GM12878 (cell line): ENCODE measurements at regions not wholly inside any gene's neighbourhood (a gene's known extent, or its start where the extent isn't known, plus 50 kb on each side); places are given as distances from the start of the nearest gene placed in this dataset.

ENCODE experiments used
- ATAC-seq: fragments of 200-7000 bp; cut with Tn5 transposase; 3 replicates; pipeline ENCODE4 v1.9.1; 2020; ENCODE audit warnings: mild to moderate bottlenecking, moderate library complexity
- BruUV-seq: library from RNA; stranded (reverse); fragments of 400-500 nt; replicated peaks from 2 replicates; lab custom pipeline; 2021; lab: Mats Ljungman, UMichigan
- CTCF ChIA-PET: fragments of 300-600 bp; sonication (Branson Sonifier 250); formaldehyde crosslinking; extraction: SDS; loops from one replicate; lab custom pipeline; 2021; ENCODE audit warnings: inconsistent platforms; lab: Yijun Ruan, JAX
- POLR2A ChIA-PET: fragments of 350-600 bp; formaldehyde crosslinking; extraction: SDS; loops from one replicate; lab custom pipeline; 2021; ENCODE audit warnings: inconsistent platforms; lab: Charles Lee
- RAD21 ChIA-PET: fragments of 300-600 bp; sonication (Branson Sonifier 250); formaldehyde crosslinking; loops from one replicate; lab custom pipeline; 2023; ENCODE audit warnings: antibody characterized with exemption; ENCODE audit not compliant: unreplicated experiment; lab: Charles Lee
- SMC1A ChIA-PET: fragments of 300-600 bp; sonication (Branson Sonifier 250); formaldehyde crosslinking; loops from one replicate; lab custom pipeline; 2023; ENCODE audit not compliant: unreplicated experiment, uncharacterized antibody; lab: Charles Lee
- DNase-seq: peaks from one replicate; pipeline ENCODE4 v3.0.0-alpha.2; 2011; ENCODE audit warnings: low read depth, low spot score
- FAIRE-seq: peaks from 3 replicates; lab custom pipeline; 2011; peaks lifted over from hg19 to GRCh38; lab: Jason Lieb, UNC
- H2AFZ ChIP-seq: 2 replicates; pipeline ENCODE4 v1.6.0; 2011; ENCODE audit warnings: low read depth, low read length, control low read depth; ENCODE audit not compliant: control insufficient read depth
- H3K27ac ChIP-seq: 2 replicates; pipeline ENCODE4 v1.5.1; 2011; ENCODE audit warnings: control low read depth; ENCODE audit not compliant: control insufficient read depth, insufficient read depth
- H3K27me3 ChIP-seq, 2 experiments: replicated peaks in 1 of 2; 2 replicates each; pipeline versions ENCODE4 v1.6.0 to v1.6.1; 2011; ENCODE audit warnings: low read length in 1 of 2; ENCODE audit not compliant: control insufficient read depth in 2 of 2, insufficient read depth in 2 of 2
- H3K36me3 ChIP-seq, 2 experiments: 2 replicates each; pipeline ENCODE4 v1.5.1; 2011; ENCODE audit warnings: low read length in 1 of 2; ENCODE audit not compliant: control insufficient read depth in 2 of 2, insufficient read depth in 2 of 2
- H3K4me1 ChIP-seq: 2 replicates; pipeline ENCODE4 v1.6.1; 2011; ENCODE audit warnings: mild to moderate bottlenecking, low read length, moderate library complexity, mixed read lengths; ENCODE audit not compliant: control insufficient read depth, insufficient read depth
- H3K4me2 ChIP-seq: 2 replicates; pipeline ENCODE4 v1.6.0; 2011; ENCODE audit warnings: control low read depth; ENCODE audit not compliant: control insufficient read depth, insufficient read depth
- H3K4me3 ChIP-seq: fragments of 200-600 bp; sonication (generic); 2 replicates; pipeline ENCODE4 v1.5.1; 2016
- H3K79me2 ChIP-seq: 2 replicates; pipeline ENCODE4 v1.6.0; 2011; ENCODE audit warnings: low read length; ENCODE audit not compliant: control insufficient read depth, insufficient read depth
- H3K9ac ChIP-seq: 2 replicates; pipeline ENCODE4 v1.8.0; 2011; ENCODE audit warnings: low read length, control low read depth, mixed read lengths; ENCODE audit not compliant: control insufficient read depth, insufficient read depth
- H3K9me3 ChIP-seq: replicated peaks from 3 replicates; pipeline ENCODE4 v1.5.1; 2011; ENCODE audit warnings: mild to moderate bottlenecking, low read length; ENCODE audit not compliant: control insufficient read depth, insufficient read depth
- H4K20me1 ChIP-seq: 2 replicates; pipeline ENCODE4 v1.6.0; 2011; ENCODE audit not compliant: control insufficient read depth, insufficient read depth
- NRF1 ChIP-seq: conservative IDR thresholded peaks from 2 replicates; pipeline ENCODE4 v1.6.1; 2011; ENCODE audit warnings: mild to moderate bottlenecking, low read depth, low read length, improper control_type of control experiment
- whole genome bisulfite sequencing: methylation state at CpG from one replicate; pipeline ENCODE4 v1.1.6; 2016; ENCODE audit warnings: low lambda C conversion rate; ENCODE audit not compliant: insufficient replicate concordance, insufficient coverage; ENCODE audit errors: missing lambda C conversion rate; 5-methylcytosine and 5-hydroxymethylcytosine counted together
- in situ Hi-C: fragments of 300-500 bp; cut with MboI; formaldehyde crosslinking; loops from 9 replicates; pipeline ENCODE4 v1.14.3; 2018; ENCODE audit warnings: mixed read lengths
- intact Hi-C: fragments of 100-400 bp; cut with micrococcal nuclease; formaldehyde crosslinking; loops from one replicate; pipeline ENCODE4 v1.14.2; 2022; ENCODE audit not compliant: unreplicated experiment
- TF ChIP-seq, protein P1 (sequence below): IDR thresholded peaks from 2 replicates; pipeline ENCODE4 v1.6.1; 2012; ENCODE audit warnings: low read depth, low read length, improper control_type of control experiment
- TF ChIP-seq, protein P2 (sequence below): IDR thresholded peaks from 2 replicates; pipeline ENCODE4 v1.6.1; 2011; ENCODE audit warnings: low read depth, low read length, improper control_type of control experiment, borderline replicate concordance
- TF ChIP-seq, protein P3 (sequence below): fragments of 450-650 bp; conservative IDR thresholded peaks from 2 replicates; pipeline ENCODE4 v1.6.1; 2017; ENCODE audit warnings: mild to moderate bottlenecking, moderate library complexity

DNA sequence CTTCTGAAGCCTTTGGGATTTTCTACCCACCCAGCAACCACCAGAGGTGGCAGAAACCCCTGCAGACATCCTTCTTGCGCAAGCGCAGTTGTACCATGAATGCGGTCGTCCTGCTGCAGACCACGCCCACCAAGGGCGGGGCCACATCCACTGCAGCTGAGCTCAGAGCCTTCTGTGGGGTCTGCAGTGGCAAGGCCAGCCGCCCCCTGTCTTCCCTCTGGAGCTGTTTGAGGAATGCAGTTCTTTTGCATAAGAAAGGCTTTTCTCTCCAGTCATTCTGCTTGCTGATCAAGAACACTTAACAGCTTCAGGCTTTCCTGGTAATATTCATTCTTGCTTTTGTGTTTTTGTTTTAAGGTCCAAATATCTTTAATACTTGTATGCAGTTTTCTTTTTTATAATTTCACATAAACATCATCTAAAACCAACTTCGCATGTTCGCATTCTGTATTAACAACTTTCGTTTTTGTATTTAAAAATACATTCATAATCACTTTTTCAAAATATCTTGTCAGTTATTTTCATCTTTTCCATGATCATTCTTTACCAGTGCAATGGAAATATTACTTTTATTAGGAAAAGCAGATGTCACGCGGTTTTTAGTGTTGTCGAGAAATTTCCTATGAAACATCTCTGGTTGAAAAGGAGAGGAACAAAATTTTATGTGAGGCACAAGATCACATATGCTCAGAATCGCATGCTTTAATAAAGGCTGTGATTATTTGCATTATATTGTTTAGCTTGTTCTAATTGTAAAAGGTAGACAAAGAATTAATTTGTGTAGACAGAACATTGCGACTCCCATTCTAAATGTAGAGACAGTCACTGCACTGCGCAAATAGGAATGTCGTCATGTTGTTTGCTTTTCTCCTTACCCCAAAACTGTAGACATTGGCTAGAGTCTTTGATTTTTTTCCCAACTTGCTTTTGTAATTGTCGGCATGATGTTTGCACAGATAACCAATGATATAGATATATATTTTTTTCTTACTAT, 98.1 kb upstream of the SNRPN start:
- FAIRE-seq (no peak), DNase-seq (no peak), ATAC-seq (no peak)
- intact Hi-C loops, result no loop called here
- H3K9ac ChIP-seq, result no peak overlapping the region
- H4K20me1 ChIP-seq, result no peaks in the 10 kb centered on the region
- H3K79me2 ChIP-seq, result no peaks in the 10 kb centered on the region
- in situ Hi-C loops, result no loop called here
- H3K27me3 ChIP-seq, result no peaks in the 10 kb centered on the region
- H3K4me1 ChIP-seq, result no peaks in the 10 kb centered on the region
- WGBS, result 63% methylated on average over 18 of the region's 18 CpGs
- BruUV-seq, result no TSS peak
- ChIA-PET RAD21 (no interaction called here), POLR2A (no interaction called here), CTCF (no interaction called here), SMC1A (no interaction called here)
- H3K27ac ChIP-seq, result no peak overlapping the region
- TF ChIP-seq NRF1, result no peak
- TF ChIP-seq, protein P1, sequence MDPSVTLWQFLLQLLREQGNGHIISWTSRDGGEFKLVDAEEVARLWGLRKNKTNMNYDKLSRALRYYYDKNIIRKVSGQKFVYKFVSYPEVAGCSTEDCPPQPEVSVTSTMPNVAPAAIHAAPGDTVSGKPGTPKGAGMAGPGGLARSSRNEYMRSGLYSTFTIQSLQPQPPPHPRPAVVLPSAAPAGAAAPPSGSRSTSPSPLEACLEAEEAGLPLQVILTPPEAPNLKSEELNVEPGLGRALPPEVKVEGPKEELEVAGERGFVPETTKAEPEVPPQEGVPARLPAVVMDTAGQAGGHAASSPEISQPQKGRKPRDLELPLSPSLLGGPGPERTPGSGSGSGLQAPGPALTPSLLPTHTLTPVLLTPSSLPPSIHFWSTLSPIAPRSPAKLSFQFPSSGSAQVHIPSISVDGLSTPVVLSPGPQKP, result no peak
- TF ChIP-seq, protein P2, sequence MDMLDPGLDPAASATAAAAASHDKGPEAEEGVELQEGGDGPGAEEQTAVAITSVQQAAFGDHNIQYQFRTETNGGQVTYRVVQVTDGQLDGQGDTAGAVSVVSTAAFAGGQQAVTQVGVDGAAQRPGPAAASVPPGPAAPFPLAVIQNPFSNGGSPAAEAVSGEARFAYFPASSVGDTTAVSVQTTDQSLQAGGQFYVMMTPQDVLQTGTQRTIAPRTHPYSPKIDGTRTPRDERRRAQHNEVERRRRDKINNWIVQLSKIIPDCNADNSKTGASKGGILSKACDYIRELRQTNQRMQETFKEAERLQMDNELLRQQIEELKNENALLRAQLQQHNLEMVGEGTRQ, result no peak
- TF ChIP-seq, protein P3, sequence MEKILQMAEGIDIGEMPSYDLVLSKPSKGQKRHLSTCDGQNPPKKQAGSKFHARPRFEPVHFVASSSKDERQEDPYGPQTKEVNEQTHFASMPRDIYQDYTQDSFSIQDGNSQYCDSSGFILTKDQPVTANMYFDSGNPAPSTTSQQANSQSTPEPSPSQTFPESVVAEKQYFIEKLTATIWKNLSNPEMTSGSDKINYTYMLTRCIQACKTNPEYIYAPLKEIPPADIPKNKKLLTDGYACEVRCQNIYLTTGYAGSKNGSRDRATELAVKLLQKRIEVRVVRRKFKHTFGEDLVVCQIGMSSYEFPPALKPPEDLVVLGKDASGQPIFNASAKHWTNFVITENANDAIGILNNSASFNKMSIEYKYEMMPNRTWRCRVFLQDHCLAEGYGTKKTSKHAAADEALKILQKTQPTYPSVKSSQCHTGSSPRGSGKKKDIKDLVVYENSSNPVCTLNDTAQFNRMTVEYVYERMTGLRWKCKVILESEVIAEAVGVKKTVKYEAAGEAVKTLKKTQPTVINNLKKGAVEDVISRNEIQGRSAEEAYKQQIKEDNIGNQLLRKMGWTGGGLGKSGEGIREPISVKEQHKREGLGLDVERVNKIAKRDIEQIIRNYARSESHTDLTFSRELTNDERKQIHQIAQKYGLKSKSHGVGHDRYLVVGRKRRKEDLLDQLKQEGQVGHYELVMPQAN, result no peak
- H3K4me2 ChIP-seq, result no peak overlapping the region
- H3K9me3 ChIP-seq, result no peaks in the 10 kb centered on the region; the same call in 2 of the 3 replicates
- no peak overlapping the region for H2AFZ ChIP-seq
- H3K4me3 ChIP-seq, result no peak overlapping the region
- H3K36me3 ChIP-seq, result no peaks in the 10 kb centered on the region
